Suprapubic skin (tissue), 4 donors: ENCODE measurements at regions not wholly inside any gene's neighbourhood (a gene's known extent, or its start where the extent isn't known, plus 50 kb on each side); places are given as distances from the start of the nearest gene placed in this dataset.

Source experiments
- DNase-seq, 2 donors: peaks; one replicate each; pipeline ENCODE4 v3.0.0-alpha.2; 2019; ENCODE audit warnings: low spot score in 2 of 2
- H3K27ac ChIP-seq: fragments of 200-600 bp; sonication (generic); one replicate; pipeline ENCODE4 v1.5.1; 2019
- H3K27me3 ChIP-seq: fragments of 200-600 bp; sonication (generic); one replicate; pipeline ENCODE4 v1.5.1; 2019
- H3K36me3 ChIP-seq: fragments of 200-600 bp; sonication (generic); one replicate; pipeline ENCODE4 v1.5.1; 2019
- H3K4me1 ChIP-seq: fragments of 200-600 bp; sonication (generic); one replicate; pipeline ENCODE4 v1.5.1; 2019
- H3K4me3 ChIP-seq: fragments of 200-600 bp; sonication (generic); one replicate; pipeline ENCODE4 v1.5.1; 2019; ENCODE audit warnings: mild to moderate bottlenecking
- H3K9me3 ChIP-seq: fragments of 200-600 bp; sonication (generic); one replicate; pipeline ENCODE4 v1.5.1; 2019
- EP300 ChIP-seq: sonication (generic); formaldehyde crosslinking; IDR thresholded peaks from one replicate; pipeline ENCODE4 v1.6.1; 2017; ENCODE audit warnings: antibody characterized with exemption
- POLR2A ChIP-seq, 2 donors: fragments of 450-650 bp; IDR thresholded peaks; one replicate each; pipeline ENCODE4 v1.6.1; 2017; ENCODE audit warnings: antibody characterized with exemption in 2 of 2, mild to moderate bottlenecking in 2 of 2, moderate library complexity in 2 of 2
- POLR2AphosphoS5 ChIP-seq, 3 donors: sonication (generic); formaldehyde crosslinking; IDR thresholded peaks; one replicate each; pipeline ENCODE4 v1.6.1; 2017; ENCODE audit warnings: antibody characterized with exemption in 3 of 3
- WGBS: methylation state at CpG from one replicate; pipeline ENCODE4 v1.1.5; 2018; 5-methylcytosine and 5-hydroxymethylcytosine counted together
- TF ChIP-seq, protein P1 (sequence below), 2 donors: fragments of 200-600 bp in 1 of 2; fragments of 450-650 bp in 1 of 2; sonication (generic) in 1 of 2; IDR thresholded peaks; one replicate each; pipeline ENCODE4 v1.5.1; 2016 to 2019; ENCODE audit warnings: antibody characterized with exemption in 2 of 2, mild to moderate bottlenecking in 1 of 2, moderate library complexity in 1 of 2

DNA sequence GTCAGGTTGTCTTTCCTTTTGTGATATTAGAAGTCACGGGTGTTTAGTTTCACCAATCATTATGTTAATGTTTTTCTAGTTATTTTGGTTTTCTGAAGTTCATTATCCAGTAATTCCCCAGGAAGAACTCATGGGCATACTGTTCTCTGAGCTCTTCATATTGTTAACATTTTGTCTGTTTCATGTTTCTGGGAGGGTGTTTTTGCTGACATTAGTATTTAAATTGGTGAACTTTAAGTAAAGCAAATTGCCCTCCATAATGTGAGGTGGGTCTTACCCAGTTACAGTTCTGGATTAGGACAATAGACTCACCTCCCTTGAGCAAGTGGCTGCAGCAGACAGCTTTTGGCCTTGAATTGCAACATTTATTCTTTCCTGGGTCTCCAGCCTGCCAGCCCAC, 163.4 kb downstream of the GPAT3 start:
- H3K27me3 ChIP-seq, result no peaks in the 10 kb centered on the region
- 87% methylated on average over 1 of the region's 1 CpG for WGBS
- no peak overlapping the region for H3K27ac ChIP-seq
- no peaks in the 10 kb centered on the region for H3K36me3 ChIP-seq
- no peaks in the 10 kb centered on the region for H3K4me1 ChIP-seq
- TF ChIP-seq POLR2AphosphoS5 (IDR thresholded peaks at IDR 0.05), result no peak
- no peak for TF ChIP-seq POLR2A (IDR thresholded peaks at IDR 0.05)
- TF ChIP-seq, protein P1, sequence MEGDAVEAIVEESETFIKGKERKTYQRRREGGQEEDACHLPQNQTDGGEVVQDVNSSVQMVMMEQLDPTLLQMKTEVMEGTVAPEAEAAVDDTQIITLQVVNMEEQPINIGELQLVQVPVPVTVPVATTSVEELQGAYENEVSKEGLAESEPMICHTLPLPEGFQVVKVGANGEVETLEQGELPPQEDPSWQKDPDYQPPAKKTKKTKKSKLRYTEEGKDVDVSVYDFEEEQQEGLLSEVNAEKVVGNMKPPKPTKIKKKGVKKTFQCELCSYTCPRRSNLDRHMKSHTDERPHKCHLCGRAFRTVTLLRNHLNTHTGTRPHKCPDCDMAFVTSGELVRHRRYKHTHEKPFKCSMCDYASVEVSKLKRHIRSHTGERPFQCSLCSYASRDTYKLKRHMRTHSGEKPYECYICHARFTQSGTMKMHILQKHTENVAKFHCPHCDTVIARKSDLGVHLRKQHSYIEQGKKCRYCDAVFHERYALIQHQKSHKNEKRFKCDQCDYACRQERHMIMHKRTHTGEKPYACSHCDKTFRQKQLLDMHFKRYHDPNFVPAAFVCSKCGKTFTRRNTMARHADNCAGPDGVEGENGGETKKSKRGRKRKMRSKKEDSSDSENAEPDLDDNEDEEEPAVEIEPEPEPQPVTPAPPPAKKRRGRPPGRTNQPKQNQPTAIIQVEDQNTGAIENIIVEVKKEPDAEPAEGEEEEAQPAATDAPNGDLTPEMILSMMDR (IDR thresholded peaks at IDR 0.05), result no peak
- TF ChIP-seq EP300, result no peak
- H3K9me3 ChIP-seq, result peaks cover 13% of the 10 kb centered on the region
- no peak overlapping the region for H3K4me3 ChIP-seq
- DNase-seq, result no peak

DNA sequence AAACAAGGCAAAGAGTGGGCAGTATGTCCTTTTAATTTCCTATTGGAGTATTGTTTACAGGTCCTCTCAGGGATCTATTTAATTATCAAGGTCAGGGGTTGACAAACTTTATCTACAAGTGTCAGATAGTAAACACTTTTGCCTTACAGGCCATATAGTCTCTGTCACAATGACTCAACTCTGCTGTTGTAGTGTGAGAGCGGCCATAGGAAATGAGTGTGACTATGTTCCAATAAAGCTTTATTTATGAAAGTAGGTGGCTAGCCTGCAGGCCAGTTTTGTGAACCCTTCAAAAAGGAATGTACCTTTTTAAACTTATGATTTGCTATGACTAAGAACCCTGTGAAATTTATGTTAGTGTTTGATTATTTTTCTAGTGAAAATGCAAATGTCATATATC, 156.1 kb downstream of the GPAT3 start:
- no peak for TF ChIP-seq POLR2AphosphoS5 (IDR thresholded peaks at IDR 0.05)
- TF ChIP-seq, protein P1 (IDR thresholded peaks at IDR 0.05), result no peak
- no peak for TF ChIP-seq EP300
- TF ChIP-seq POLR2A (IDR thresholded peaks at IDR 0.05), result no peak
- WGBS, result 83% methylated on average over 1 of the region's 1 CpG
- H3K27ac ChIP-seq, result no peak overlapping the region
- H3K4me1 ChIP-seq, result no peaks in the 10 kb centered on the region
- no peaks in the 10 kb centered on the region for H3K27me3 ChIP-seq
- no peaks in the 10 kb centered on the region for H3K9me3 ChIP-seq
- H3K4me3 ChIP-seq, result no peak overlapping the region
- H3K36me3 ChIP-seq, result no peaks in the 10 kb centered on the region
- no peak for DNase-seq

DNA sequence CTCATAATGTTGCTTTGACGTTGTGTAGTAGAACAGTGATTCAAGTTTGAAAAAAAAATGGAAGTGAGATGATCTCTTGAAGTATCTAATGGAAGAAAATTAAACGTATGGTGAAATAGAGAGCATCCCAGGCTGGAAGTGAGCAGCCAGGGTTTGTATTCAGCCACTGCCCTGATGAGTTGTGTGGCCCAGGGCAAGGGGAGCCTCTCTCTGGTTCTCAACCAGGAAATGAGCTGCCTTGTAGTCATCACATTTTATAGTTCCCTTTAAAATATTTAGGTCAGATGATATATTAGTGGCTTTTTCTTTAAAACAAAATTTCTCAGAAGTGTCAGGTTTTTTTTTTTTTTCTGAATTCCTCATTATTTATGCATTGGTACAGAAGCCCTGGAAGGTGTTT, 150.3 kb downstream of the GPAT3 start:
- TF ChIP-seq EP300 (no peak), POLR2AphosphoS5 (IDR thresholded peaks at IDR 0.05) (no peak), POLR2A (IDR thresholded peaks at IDR 0.05) (no peak)
- TF ChIP-seq, protein P1 (IDR thresholded peaks at IDR 0.05), result no peak
- H3K9me3 ChIP-seq, result no peaks in the 10 kb centered on the region
- H3K36me3 ChIP-seq, result no peaks in the 10 kb centered on the region
- H3K4me3 ChIP-seq, result no peak overlapping the region
- H3K27me3 ChIP-seq, result no peaks in the 10 kb centered on the region
- DNase-seq, result no peak
- no peak overlapping the region for H3K27ac ChIP-seq
- no peaks in the 10 kb centered on the region for H3K4me1 ChIP-seq
- 50% methylated on average over 2 of the region's 2 CpGs for WGBS

DNA sequence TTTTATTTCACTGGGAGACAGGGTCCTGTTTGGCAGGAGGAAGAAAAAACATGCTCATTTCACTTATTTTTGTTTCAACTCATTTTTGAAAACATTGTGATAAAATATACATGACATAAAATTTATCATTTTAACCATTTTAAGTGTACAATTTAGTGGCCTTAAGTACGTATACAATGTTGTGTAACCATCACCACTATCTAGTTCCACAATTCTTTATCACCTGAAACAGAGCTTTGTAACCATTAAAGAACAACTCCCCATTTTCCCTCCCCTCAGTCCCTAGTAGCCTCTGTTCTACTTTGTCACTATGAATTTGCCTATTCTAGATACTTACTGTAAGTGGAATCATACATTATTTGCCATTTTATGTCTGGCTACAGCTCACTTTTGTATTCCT, 143.8 kb downstream of the GPAT3 start:
- Histone ChIP-seq H3K9me3 (no peaks in the 10 kb centered on the region), H3K27ac (no peak overlapping the region), H3K27me3 (no peaks in the 10 kb centered on the region), H3K4me3 (no peak overlapping the region), H3K36me3 (no peaks in the 10 kb centered on the region), H3K4me1 (no peaks in the 10 kb centered on the region)
- TF ChIP-seq, protein P1 (IDR thresholded peaks at IDR 0.05), result no peak
- TF ChIP-seq POLR2A (IDR thresholded peaks at IDR 0.05) (no peak), EP300 (no peak), POLR2AphosphoS5 (IDR thresholded peaks at IDR 0.05) (no peak)
- DNase-seq, result no peak
- WGBS, result 74% methylated on average over 1 of the region's 1 CpG

DNA sequence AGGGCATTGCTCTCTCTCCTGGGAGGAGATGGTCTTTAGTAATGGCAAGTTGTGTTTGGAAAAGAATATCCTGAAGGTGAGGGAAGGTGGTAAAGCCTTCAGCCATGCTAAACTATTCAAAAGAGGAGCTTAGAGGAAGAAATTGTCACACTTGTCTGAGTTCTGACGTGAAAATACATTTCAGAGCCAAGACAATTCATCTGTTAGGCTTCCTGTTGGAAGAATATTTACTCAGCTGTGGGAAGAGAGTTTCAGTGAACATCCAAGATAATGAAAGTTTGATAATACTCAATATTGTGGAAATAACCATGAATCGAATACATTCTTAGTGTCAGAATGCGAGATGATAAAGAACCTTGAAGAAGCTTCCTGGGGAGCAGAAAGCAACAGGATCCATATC, 143.3 kb downstream of the GPAT3 start:
- WGBS, result 68% methylated on average over 3 of the region's 3 CpGs
- TF ChIP-seq EP300 (no peak), POLR2A (IDR thresholded peaks at IDR 0.05) (no peak), POLR2AphosphoS5 (IDR thresholded peaks at IDR 0.05) (no peak)
- TF ChIP-seq, protein P1 (IDR thresholded peaks at IDR 0.05), result no peak
- Histone ChIP-seq H3K27me3 (no peaks in the 10 kb centered on the region), H3K36me3 (no peaks in the 10 kb centered on the region), H3K27ac (no peak overlapping the region), H3K9me3 (no peaks in the 10 kb centered on the region), H3K4me3 (no peak overlapping the region), H3K4me1 (no peaks in the 10 kb centered on the region)
- DNase-seq, result no peak
